IPS-20b (cell line): ENCODE measurements at regions not wholly inside any gene's neighbourhood (a gene's known extent, or its start where the extent isn't known, plus 50 kb on each side); places are given as distances from the start of the nearest gene placed in this dataset.
"Not testable (repeated sequence)": the region's sequence is repeated elsewhere in the genome, so short reads cannot be mapped to it uniquely, and the experiment has no call there.

ENCODE experiments used
- H3K27ac ChIP-seq: one replicate; pipeline ENCODE4 v1.5.1; 2013; ENCODE audit warnings: low read length
- H3K27me3 ChIP-seq: 2 replicates; pipeline ENCODE4 v1.6.1; 2013; ENCODE audit warnings: mild to moderate bottlenecking, low read length, inconsistent platforms; ENCODE audit not compliant: insufficient read depth
- H3K36me3 ChIP-seq: 2 replicates; pipeline ENCODE4 v1.6.1; 2013; ENCODE audit warnings: low read depth, mild to moderate bottlenecking, inconsistent platforms, low read length, moderate library complexity; ENCODE audit not compliant: insufficient read depth
- H3K4me1 ChIP-seq: 2 replicates; pipeline ENCODE4 v1.6.1; 2013; ENCODE audit warnings: mild to moderate bottlenecking, control low read depth, inconsistent platforms, low read length, moderate library complexity; ENCODE audit not compliant: insufficient read depth
- H3K4me3 ChIP-seq: 2 replicates; pipeline ENCODE4 v1.5.1; 2013; ENCODE audit warnings: mild to moderate bottlenecking, low read length, inconsistent platforms
- H3K9ac ChIP-seq: 2 replicates; pipeline ENCODE4 v1.6.1; 2013; ENCODE audit warnings: low read depth, mild to moderate bottlenecking, inconsistent platforms, low read length, moderate library complexity
- H3K9me3 ChIP-seq: 2 replicates; pipeline ENCODE4 v1.6.1; 2013; ENCODE audit warnings: mild to moderate bottlenecking, low read depth, low read length, inconsistent platforms; ENCODE audit not compliant: insufficient read depth

- Histone ChIP-seq H3K36me3 (no peaks in the 10 kb centered on the region), H3K9me3 (no peaks in the 10 kb centered on the region), H3K4me3 (no peak overlapping the region), H3K9ac (no peak overlapping the region), H3K27me3 (no peaks in the 10 kb centered on the region), H3K4me1 (no peaks in the 10 kb centered on the region), H3K27ac (no peak overlapping the region)
These were observed 491.0 kb upstream of the PIK3R1 start for GRCh38 chr5:67724412-67725135.

GRCh38 chr5:67723873-67724272 is 491.7 kb upstream of the PIK3R1 start:
- no peaks in the 10 kb centered on the region for H3K9me3 ChIP-seq
- no peak overlapping the region for H3K9ac ChIP-seq
- H3K27me3 ChIP-seq: no peaks in the 10 kb centered on the region
- no peaks in the 10 kb centered on the region for H3K36me3 ChIP-seq
- no peaks in the 10 kb centered on the region for H3K4me1 ChIP-seq
- no peak overlapping the region for H3K4me3 ChIP-seq
- no peak overlapping the region for H3K27ac ChIP-seq

- not testable (repeated sequence) for H3K27me3 ChIP-seq, H3K27ac ChIP-seq, H3K36me3 ChIP-seq, H3K9ac ChIP-seq, H3K4me3 ChIP-seq, H3K9me3 ChIP-seq, H3K4me1 ChIP-seq
These were observed 493.0 kb upstream of the PIK3R1 start for GRCh38 chr5:67722582-67722981.

- Histone ChIP-seq H3K9ac (no peak overlapping the region), H3K4me1 (no peaks in the 10 kb centered on the region), H3K4me3 (no peak overlapping the region)
These were observed 495.3 kb upstream of the PIK3R1 start for GRCh38 chr5:67720162-67720772.

GRCh38 chr5:67702008-67702407 is 505.4 kb upstream of the CD180 start:
- Histone ChIP-seq H3K4me1 (no peaks in the 10 kb centered on the region), H3K27me3 (no peaks in the 10 kb centered on the region), H3K4me3 (no peak overlapping the region), H3K9ac (no peak overlapping the region), H3K9me3 (peaks cover 30% of the 10 kb centered on the region), H3K27ac (no peak overlapping the region), H3K36me3 (no peaks in the 10 kb centered on the region)

More at GRCh38 chr5:67720162-67720772, 495.3 kb upstream of the PIK3R1 start:
- Histone ChIP-seq H3K27ac (no peak overlapping the region), H3K36me3 (no peaks in the 10 kb centered on the region), H3K27me3 (no peaks in the 10 kb centered on the region), H3K9me3 (no peaks in the 10 kb centered on the region)

- Histone ChIP-seq H3K27ac (no peak overlapping the region), H3K9me3 (peaks cover 30% of the 10 kb centered on the region), H3K27me3 (no peaks in the 10 kb centered on the region), H3K4me3 (no peak overlapping the region), H3K9ac (no peak overlapping the region), H3K4me1 (no peaks in the 10 kb centered on the region), H3K36me3 (no peaks in the 10 kb centered on the region)
These were observed 503.0 kb upstream of the CD180 start for GRCh38 chr5:67699560-67699959.

GRCh38 chr5:67696446-67696845 is 499.8 kb upstream of the CD180 start:
- Histone ChIP-seq H3K36me3 (no peaks in the 10 kb centered on the region), H3K9me3 (peaks cover 2% of the 10 kb centered on the region; the same call in 1 of the 2 replicates), H3K4me1 (no peaks in the 10 kb centered on the region), H3K27ac (no peak overlapping the region), H3K9ac (no peak overlapping the region), H3K4me3 (no peak overlapping the region), H3K27me3 (no peaks in the 10 kb centered on the region)

GRCh38 chr5:67695369-67695768 is 498.8 kb upstream of the CD180 start:
- Histone ChIP-seq H3K27me3 (no peaks in the 10 kb centered on the region), H3K4me3 (no peak overlapping the region), H3K27ac (no peak overlapping the region), H3K9me3 (no peaks in the 10 kb centered on the region), H3K9ac (no peak overlapping the region), H3K36me3 (no peaks in the 10 kb centered on the region), H3K4me1 (no peaks in the 10 kb centered on the region)

- Histone ChIP-seq H3K4me3 (no peak overlapping the region), H3K4me1 (no peaks in the 10 kb centered on the region), H3K27ac (no peak overlapping the region), H3K9ac (no peak overlapping the region), H3K36me3 (no peaks in the 10 kb centered on the region), H3K9me3 (no peaks in the 10 kb centered on the region), H3K27me3 (no peaks in the 10 kb centered on the region)
These were observed 498.2 kb upstream of the CD180 start for GRCh38 chr5:67694810-67695191.

GRCh38 chr5:67693956-67694809 is 497.6 kb upstream of the CD180 start:
- no peaks in the 10 kb centered on the region for H3K4me1 ChIP-seq
- no peaks in the 10 kb centered on the region for H3K9me3 ChIP-seq
- H3K9ac ChIP-seq: no peak overlapping the region
- H3K27ac ChIP-seq: no peak overlapping the region
- no peaks in the 10 kb centered on the region for H3K27me3 ChIP-seq
- no peaks in the 10 kb centered on the region for H3K36me3 ChIP-seq
- no peak overlapping the region for H3K4me3 ChIP-seq

- H3K27ac ChIP-seq: no peak overlapping the region
- no peaks in the 10 kb centered on the region for H3K4me1 ChIP-seq
- H3K27me3 ChIP-seq: no peaks in the 10 kb centered on the region
- peaks cover 4% of the 10 kb centered on the region; the same call in 1 of the 2 replicates for H3K9me3 ChIP-seq
- no peak overlapping the region for H3K4me3 ChIP-seq
- no peak overlapping the region for H3K9ac ChIP-seq
- H3K36me3 ChIP-seq: no peaks in the 10 kb centered on the region
These were observed 490.1 kb upstream of the CD180 start for GRCh38 chr5:67686746-67687145.
